Smooth muscle cell of the brain vasculature (primary cell): ENCODE measurements at regions not wholly inside any gene's neighbourhood (a gene's known extent, or its start where the extent isn't known, plus 50 kb on each side); places are given as distances from the start of the nearest gene placed in this dataset.

Source experiments
- DNase-seq: peaks from one replicate; pipeline ENCODE4 v3.0.0-alpha.2; 2012; ENCODE audit warnings: low read depth, low spot score

GRCh38 chr5:67281874-67282273, 85.3 kb upstream of the CD180 start:
- DNase-seq, result no peak

- no peak for DNase-seq
These were observed 77.2 kb upstream of the CD180 start for GRCh38 chr5:67273689-67274356.

GRCh38 chr5:67272453-67273130, 76.0 kb upstream of the CD180 start:
- DNase-seq, result no peak

- DNase-seq, result peak; percentile 97
These were observed 71.8 kb upstream of the CD180 start for GRCh38 chr5:67268231-67269021.

DNA sequence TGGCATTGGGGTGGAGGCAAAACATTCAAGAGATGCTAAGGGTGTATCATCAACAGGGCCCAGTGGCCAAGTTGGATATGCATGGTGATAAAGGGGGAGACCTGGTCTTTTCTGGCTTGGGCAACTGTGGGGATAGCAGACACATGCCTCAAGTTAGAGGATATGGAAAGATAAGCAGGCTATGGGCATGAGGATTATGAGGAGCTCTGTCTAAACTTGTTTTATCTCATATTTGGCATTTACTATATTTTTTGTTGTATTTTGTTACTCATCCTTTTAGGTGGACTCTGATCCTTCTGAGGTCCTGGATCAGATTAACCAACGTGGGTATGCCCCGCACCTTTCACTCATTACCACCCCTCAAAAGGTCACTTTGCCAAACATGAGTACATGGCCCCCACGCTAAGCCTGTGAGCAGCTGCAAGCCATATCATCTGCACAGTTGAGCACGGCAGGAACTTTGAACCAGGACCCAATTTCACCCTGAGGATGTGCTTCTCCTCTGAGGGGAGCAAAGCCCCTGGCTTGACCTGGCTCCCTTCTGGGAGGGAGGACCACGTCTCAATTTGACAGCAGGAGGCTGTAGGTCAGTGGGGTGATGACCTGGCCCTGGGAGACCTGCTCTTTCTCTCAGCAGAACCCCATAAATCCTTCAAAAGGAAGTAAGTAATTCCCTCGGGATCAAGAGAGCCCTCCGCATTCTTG, 71.1 kb upstream of the CD180 start:
- DNase-seq, result no peak

GRCh38 chr5:67266654-67267350, 70.2 kb upstream of the CD180 start:
- no peak for DNase-seq

DNA sequence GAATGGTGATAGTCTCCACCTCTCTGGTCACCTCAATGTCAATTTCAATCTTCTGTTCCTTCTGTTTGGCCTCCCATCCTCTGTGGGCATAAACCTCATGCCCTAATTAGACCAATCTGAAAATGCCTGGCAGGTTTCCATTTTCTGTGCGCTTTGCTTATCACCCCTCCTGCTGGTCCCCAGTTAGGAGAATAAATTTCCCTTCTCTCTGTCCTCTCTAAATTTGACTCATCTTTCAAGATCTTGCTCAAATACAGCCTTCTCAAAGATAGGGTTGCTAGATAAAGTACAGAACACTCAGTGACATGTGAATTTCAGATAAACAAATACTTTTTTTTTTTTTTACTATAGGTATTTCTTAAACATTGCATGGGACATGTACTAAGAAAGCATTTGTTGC, 69.4 kb upstream of the CD180 start:
- DNase-seq, result no peak

DNA sequence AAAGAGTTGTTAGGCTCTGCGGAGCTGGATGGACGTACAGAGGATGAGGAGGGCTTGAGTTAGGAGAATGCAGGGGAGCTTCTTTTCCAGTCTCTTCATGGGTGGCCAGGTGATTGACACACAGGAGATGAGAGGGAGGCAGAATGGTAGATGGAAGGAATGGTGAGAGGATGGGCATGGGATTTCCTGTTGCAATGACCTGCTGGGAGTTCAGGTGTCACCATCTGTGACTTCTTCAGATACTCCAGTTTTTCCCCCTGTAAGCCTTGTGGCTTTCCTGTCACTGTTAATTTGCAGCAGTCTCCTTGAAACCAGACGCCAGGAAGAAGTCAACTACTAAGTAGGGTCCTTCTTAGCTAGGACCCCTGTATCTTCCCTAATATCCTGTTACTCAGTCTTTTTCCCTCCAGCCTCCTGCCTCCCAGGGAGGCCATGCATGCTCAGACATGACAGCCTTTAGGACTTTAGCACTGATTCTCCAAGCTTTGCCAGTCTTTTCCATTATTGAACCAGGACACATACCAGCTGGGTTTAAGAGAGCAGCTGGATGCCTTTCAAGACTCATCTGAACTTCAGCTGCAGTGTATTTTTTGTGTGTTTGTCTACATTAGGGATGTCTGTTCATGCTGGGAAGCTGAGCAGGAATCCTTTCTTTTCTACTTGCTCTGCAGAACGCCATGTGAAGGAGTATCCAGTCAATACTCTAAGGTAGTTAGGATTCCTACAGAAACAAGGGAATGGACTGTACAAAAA, 67.2 kb upstream of the CD180 start:
- peak; percentile 65 for DNase-seq

- no peak for DNase-seq
These were observed 66.4 kb upstream of the CD180 start for GRCh38 chr5:67262956-67263355.

DNA sequence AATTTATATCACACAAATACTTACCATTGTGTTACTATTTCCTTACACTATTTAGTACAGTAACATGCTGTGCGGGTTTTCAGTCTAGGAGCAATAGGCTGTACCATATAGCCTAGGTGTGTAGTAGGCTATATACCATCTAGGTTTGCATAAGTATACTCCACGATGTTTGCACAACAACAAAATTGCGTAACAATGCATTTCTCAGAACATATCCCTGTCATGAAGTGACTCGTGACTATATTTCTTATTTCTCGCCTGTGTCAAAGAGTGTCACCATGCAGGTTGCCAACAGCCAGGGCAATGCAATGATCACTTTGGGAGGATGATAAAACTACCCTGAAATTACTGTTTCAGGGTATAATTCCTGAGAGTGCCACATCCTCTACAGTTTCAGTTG, 65.6 kb upstream of the CD180 start:
- no peak for DNase-seq

DNA sequence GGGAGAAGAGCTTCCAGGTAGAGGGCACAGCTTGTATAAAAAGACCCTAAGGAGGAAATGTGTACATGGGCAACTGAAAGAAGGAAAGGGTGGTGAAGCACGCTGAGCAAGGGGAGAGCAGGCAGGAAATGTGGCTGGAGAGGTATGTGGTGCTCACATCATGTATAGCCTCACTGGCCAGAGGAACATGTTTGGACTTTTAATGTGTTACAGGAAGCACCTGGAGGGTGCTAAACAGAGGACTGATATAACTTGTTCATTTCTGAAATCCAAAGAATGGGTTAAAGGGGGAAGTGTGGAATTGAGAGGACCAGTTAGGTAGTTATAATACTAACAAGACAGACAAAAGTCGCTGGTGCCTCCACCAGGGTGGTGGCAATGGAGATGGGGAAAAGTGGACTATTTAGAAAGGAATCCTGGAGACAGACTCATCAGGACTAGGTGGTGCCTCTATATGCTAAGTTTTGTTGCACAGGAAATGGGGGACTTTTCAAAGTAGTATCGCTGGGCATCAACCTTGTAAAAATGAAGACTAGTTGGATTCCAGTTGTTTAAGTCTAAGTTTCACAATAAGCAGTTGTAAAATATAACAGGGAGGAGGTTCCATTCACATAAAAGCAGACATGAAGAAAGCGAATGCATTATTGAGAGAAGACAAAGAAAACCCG, 63.1 kb upstream of the CD180 start:
- DNase-seq, result no peak

DNA sequence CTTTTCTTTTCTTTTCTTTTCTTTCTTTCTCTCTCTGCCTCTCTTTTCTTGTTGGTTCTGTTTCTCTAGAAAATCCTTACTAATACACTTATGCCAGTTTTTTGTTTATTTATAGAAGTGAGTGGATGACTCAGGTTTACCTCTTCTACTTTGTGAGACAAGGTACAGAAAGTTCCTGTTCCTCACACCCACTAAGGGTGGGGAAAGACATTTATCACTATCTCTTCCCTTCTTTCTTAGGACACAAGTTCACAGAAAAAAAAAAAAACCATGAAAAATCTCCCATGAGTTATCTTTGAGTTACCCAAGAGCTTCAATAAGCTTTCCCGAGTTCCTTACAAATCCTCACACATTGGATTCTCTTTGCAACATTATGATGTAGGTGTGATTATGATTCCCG, 60.9 kb upstream of the CD180 start:
- no peak for DNase-seq

DNA sequence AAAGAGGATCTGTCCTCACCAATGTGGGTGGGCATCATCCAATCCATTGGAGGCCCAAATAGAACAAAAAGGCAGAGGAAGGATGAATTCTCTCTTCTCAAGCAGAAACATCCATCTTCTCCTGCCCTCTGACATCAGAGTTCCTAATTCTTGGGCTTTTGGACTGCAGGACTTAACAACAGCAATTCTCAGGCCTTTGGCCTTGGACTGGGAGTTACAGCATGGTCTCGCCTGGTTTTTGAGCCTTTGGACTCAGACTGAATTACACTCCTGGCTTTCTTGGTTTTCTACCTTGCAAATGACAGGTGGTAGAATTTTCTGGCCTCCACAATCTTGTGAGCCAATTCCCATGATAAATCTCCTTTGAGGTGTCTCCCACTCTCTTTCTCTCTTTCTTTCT, 60.5 kb upstream of the CD180 start:
- DNase-seq, result no peak

- no peak for DNase-seq
These were observed 59.3 kb upstream of the CD180 start for GRCh38 chr5:67255881-67256280.

- no peak for DNase-seq
These were observed 57.3 kb upstream of the CD180 start for GRCh38 chr5:67253911-67254310.

- no peak for DNase-seq
These were observed 52.9 kb upstream of the CD180 start for GRCh38 chr5:67249590-67249895.

- no peak for DNase-seq
These were observed 52.3 kb upstream of the CD180 start for GRCh38 chr5:67248703-67249589.

DNA sequence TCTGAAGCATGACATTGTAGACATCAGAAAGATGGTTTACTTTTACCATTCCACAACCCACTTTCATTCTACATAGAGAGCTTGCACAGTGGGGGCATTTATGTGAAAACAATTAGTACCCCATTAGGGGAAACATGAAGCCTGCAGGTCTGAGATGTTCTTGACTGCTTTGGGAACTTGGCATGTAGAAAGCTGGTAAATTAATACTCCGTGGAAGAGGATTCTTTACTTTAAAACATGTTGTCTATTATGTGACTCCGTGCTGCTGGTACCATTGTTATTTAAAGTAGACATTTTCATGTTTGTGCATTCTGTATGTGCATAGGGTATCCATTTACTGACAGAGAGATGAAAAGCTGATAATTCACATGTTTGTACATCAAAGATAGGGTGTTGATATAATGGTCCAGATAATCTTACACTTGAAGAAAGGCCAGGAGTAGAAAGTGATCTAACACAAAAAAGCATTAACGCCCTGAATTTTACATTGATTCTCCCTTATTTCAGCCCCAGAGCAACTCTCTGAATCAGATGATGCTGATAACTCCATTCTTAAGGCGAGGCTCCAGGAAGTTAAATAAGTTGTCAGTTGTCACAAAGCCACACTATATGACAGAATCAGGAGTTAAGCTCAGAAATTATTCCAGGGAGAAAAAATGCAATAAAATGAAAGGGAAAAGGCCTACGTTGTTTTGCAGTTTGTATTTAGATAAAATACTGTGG, 50.1 kb upstream of the CD180 start:
- no peak for DNase-seq
